ENCODE measurements at regions not wholly inside any gene's neighbourhood (a gene's known extent, or its start where the extent isn't known, plus 50 kb on each side); places are given as distances from the start of the nearest gene placed in this dataset.

DNA sequence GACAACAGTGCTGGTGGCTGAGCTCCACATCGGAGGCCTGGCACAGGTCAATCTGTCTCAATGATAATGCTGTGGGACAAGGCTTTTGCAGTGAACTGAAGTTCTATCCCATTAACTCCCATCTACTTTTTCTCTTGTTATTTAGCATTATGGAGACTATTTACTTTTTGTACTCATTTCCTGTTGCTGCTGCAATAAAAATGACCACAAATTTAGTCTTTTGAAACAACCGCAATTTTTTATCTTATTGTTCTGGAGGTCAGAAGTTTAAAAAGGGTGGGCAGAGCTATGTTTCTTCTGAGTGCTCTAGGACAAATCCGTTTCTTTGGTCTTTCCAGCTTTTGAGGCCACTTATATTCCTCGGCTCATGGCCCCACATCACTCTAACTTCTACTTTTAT, 111.0 kb upstream of the PITX2 start:
- TF ChIP-seq, protein P1, sequence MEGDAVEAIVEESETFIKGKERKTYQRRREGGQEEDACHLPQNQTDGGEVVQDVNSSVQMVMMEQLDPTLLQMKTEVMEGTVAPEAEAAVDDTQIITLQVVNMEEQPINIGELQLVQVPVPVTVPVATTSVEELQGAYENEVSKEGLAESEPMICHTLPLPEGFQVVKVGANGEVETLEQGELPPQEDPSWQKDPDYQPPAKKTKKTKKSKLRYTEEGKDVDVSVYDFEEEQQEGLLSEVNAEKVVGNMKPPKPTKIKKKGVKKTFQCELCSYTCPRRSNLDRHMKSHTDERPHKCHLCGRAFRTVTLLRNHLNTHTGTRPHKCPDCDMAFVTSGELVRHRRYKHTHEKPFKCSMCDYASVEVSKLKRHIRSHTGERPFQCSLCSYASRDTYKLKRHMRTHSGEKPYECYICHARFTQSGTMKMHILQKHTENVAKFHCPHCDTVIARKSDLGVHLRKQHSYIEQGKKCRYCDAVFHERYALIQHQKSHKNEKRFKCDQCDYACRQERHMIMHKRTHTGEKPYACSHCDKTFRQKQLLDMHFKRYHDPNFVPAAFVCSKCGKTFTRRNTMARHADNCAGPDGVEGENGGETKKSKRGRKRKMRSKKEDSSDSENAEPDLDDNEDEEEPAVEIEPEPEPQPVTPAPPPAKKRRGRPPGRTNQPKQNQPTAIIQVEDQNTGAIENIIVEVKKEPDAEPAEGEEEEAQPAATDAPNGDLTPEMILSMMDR (IDR thresholded peaks at IDR 0.05; ENCODE audit: control extremely low read depth, extremely low read depth, low read depth, missing control alignments), result no peak
- DNase-seq (ENCODE audit: extremely low spot score), result no peak
- ChIA-PET CTCF (no interaction called here), POLR2A (no interaction called here)

DNA sequence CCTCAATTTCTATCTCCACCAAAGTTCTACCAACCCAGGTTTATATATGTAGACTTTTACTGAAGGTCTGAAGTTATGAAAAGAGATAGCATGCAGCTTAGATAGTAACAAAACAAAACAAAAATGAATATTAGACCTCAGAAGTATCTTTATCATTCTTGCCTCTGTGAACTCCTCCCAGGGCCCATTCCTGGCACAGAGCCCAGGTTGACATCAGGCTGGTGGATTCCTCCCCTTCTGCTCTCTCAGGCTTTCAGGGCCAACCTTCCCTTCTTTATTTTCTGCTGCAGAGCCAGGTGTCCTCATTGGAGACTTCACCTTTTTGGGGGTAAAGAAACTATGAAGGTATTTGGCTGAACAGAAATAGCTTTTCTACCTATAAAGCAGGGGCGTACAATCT, 112.8 kb upstream of the PITX2 start:
- ChIA-PET POLR2A (no interaction called here), CTCF (no interaction called here)
- TF ChIP-seq, protein P1 (IDR thresholded peaks at IDR 0.05; ENCODE audit: control extremely low read depth, extremely low read depth, low read depth, missing control alignments), result no peak
- DNase-seq (ENCODE audit: extremely low spot score), result no peak

DNA sequence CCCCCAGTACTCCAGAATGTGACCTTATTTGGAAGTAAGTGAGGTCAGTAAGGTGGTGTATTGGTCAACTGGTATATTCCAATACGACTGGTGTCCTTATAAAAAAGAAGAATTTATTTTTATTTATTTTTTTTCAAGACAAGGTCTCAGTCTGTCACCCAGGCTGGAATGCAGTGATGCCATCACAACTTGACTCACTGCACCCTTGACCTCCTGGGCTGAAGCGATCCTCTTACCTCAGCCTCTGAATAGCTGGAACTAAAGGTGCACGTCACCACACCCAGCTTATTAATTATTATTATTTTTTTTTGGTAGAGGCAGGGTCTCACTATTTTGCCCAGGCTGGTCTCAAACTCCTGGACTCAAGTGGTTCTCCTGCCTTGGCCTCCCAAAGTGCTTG, 115.1 kb upstream of the PITX2 start:
- POLR2A ChIA-PET, result no interaction called here
- CTCF ChIA-PET, result interaction anchor here (1.0 kb wide), 1 partner anchor 12 kb away, joined by 3 read pairs; no protein-coding TSS in a partner anchor
- DNase-seq (ENCODE audit: extremely low spot score), result no peak
- TF ChIP-seq, protein P1 (IDR thresholded peaks at IDR 0.05; ENCODE audit: control extremely low read depth, extremely low read depth, low read depth, missing control alignments), result no peak

DNA sequence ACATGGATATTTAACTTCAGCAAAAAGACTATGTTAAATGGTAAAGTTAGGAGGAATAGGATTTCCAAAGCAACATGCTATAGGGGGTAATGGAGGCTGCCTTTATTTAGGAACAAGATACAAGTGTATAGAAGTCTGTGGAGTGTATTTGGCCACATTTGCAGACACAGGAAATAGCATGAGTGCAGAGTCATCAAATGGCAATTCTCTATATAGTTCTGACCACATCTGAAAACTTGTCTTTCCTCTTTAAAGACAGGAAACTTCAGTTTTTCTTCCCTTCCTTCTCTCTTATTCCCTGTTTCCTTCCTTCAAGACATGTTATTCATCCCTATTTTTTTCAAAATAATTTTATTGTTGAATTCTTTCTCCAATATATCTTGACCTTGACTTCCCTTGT, 119.3 kb upstream of the PITX2 start:
- CTCF ChIA-PET, result interaction anchor here (0.7 kb wide), 1 partner anchor 16 kb away, joined by 3 read pairs; no protein-coding TSS in a partner anchor
- TF ChIP-seq, protein P1 (IDR thresholded peaks at IDR 0.05; ENCODE audit: control extremely low read depth, extremely low read depth, low read depth, missing control alignments), result no peak
- POLR2A ChIA-PET, result no interaction called here
- no peak for DNase-seq (ENCODE audit: extremely low spot score)

DNA sequence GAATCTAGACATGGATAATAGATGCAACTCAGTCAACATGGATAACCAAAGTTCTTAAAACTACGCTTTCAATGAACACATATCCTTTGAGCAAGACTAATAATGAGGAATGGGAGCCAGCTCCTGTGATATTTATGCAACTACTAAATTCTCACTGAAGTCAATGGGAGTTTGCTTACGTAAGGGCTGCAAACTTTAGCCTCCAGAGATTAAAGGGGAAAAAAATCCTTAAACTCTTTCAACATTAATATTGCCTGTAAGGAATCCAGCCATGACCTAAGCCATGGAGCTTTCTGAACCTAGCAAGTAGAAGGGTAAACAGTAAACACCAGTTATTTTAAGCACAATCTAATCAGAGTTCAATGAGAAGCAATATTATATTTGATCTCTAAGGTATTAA, 125.2 kb upstream of the PITX2 start:
- no peak for DNase-seq (ENCODE audit: extremely low spot score)
- CTCF ChIA-PET, result no interaction called here
- POLR2A ChIA-PET, result no interaction called here

DNA sequence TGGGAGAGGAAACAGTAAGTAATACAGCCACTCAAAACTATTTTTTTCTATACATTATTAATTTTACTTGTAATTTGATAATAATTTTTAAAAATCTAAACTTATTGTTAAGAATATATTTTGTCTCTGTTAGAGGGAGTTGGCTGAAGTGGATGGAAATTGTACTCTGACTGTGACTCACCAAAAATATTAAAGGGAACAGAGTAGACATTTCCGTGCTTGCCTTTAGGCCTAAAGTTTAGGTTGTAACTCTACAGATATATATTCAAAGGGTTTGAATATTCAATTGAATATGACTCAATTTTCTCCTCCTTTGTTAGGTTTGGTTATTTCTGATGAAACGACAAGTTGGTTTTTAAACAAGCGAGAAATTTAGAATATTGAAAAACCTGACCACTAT, 128.3 kb upstream of the PITX2 start:
- TF ChIP-seq, protein P1 (IDR thresholded peaks at IDR 0.05; ENCODE audit: control extremely low read depth, extremely low read depth, low read depth, missing control alignments), result no peak
- no peak for DNase-seq (ENCODE audit: extremely low spot score)
- CTCF ChIA-PET, result no interaction called here
- POLR2A ChIA-PET, result no interaction called here

More for the DNA sequence above, 125.2 kb upstream of the PITX2 start:
- TF ChIP-seq, protein P1 (IDR thresholded peaks at IDR 0.05; ENCODE audit: control extremely low read depth, extremely low read depth, low read depth, missing control alignments), result no peak

DNA sequence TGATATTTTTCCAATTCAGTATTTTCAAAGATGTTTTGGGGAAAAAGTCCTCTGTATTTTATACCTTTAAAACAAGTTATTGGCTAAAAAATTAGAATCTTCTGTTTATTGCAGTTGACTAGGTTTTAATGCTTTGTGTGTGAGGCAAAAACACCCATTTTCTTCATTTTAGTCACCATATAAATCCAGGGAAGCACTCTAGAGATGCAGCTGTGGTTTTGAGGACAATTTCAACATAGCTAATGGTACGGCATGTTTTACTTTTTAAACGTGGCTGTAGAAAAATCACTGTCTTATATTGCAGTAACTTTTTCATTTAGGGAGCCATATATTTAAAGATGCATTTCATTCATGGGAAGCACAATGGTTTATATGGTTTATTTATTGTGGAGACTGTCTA, 129.1 kb upstream of the PITX2 start:
- DNase-seq (ENCODE audit: extremely low spot score), result no peak
- POLR2A ChIA-PET, result no interaction called here
- CTCF ChIA-PET, result interaction anchor here (1.7 kb wide), 1 partner anchor 9 kb away, joined by 4 read pairs; no protein-coding TSS in a partner anchor
- TF ChIP-seq, protein P1 (IDR thresholded peaks at IDR 0.05; ENCODE audit: control extremely low read depth, extremely low read depth, low read depth, missing control alignments), result no peak
